Activated CD4-positive, alpha-beta T cell treated with anti-CD3 and anti-CD28 coated beads, Interleukin-2, amount 50 U/mL, for 24 hours (primary cell): ENCODE measurements at regions not wholly inside any gene's neighbourhood (a gene's known extent, or its start where the extent isn't known, plus 50 kb on each side); places are given as distances from the start of the nearest gene placed in this dataset.
"Not testable (repeated sequence)": the region's sequence is repeated elsewhere in the genome, so short reads cannot be mapped to it uniquely, and the experiment has no call there.

Experiments used
- DNase-seq, 2 donors: peaks; one replicate each; pipeline ENCODE4 v3.0.0-alpha.2; 2020; ENCODE audit warnings: low read depth in 1 of 2, low spot score in 1 of 2

DNA sequence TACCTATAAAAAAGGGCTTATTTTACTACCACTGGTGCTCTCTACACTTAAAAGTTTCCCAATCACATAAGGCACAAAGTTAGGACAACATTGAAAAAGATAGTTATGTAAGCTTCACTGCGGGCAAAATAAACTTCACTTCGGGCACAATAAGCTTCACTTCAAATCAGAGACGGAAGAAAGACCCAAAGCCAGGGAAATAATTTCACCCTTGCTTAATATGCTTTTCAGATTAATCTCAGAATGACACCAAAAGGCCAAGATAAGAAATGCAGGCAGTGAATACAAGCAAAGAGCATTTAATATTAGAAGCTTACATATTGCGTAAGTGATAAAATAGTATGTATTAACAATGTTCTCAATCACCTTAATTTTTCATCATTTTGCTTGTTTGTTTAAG, 444.2 kb downstream of the SETD4 start:
- DNase-seq: no peak

DNA sequence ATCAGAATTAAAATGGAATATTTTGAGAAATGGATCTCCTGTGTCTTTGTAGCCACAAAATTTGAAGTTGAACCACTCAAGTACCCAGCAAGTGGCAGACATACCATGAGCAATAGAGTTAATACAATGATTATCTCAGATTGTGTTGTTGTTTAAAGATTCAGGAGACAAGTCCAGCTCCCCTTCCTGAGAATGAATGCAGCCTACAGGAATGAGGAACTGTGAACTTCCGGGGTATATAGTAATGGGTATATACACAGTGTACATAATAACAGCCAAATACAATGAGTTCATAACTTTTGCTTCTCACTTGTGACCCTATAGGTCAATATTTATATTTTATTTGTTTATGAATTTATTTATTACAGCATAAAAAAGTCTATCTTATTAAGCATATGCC, 445.0 kb downstream of the SETD4 start:
- no peak for DNase-seq

DNA sequence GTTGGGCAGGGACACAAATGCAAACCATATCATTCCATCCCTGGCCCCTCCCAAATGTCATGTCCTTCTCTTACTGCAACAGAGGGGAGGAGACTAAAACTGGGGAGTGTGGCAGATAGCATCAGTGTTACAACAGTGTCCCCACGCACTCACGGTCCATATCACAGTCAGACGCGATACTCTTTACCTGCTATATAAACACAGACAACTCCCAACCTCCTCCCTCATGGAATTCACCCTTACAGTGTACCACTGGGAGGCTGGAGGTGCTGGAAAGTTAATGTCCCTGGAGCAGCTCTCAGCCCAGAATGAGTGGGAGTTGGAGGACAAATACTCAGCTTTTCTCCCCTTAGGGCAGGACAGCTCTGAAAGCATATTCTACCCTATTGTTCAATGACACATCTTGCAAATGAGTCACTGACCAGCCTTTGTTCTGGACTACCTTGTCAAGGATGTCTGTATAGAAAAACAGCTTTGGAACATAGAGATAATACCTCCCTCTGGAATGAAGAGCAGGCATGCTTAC, 445.9 kb downstream of the SETD4 start:
- DNase-seq: no peak

DNA sequence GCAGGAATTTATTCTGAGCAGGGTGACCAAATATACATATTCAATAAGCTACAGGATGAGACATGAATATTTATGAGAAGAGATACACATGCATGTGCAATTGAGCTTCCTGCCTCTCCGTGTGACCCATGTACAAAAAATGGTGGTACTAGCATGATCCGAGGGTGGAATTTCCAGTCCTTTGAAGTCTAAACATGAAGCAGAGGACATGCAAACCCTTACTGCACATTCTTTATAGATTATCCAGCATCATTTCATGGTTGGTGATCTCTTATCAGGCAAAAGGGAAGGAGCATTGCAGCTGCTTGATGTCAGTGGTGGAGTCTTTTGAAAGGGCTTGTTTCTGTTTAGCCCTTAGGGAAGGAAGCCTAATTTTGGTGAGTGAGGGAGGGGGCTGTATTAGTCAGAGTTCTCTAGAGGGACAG, 448.6 kb downstream of the SETD4 start:
- no peak for DNase-seq

DNA sequence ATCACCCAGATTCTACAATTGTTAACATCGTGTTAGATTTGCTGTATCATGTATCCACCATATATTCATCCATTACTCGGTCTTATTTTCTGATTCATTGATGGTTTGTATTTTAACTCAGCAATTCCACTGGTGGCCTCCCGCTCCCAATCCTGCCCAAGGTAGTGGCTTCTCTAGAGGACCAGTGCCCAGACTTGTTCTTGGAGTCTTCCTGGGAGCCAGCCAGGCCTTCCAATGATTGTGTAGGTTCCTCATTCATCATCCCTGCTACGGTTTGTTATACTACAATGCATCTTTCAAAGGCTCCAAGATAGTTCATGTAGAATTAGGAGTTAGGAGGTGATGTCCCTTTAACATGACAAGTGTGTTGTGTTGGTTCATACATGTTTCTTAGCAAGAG, 451.1 kb downstream of the SETD4 start:
- DNase-seq: no peak

DNA sequence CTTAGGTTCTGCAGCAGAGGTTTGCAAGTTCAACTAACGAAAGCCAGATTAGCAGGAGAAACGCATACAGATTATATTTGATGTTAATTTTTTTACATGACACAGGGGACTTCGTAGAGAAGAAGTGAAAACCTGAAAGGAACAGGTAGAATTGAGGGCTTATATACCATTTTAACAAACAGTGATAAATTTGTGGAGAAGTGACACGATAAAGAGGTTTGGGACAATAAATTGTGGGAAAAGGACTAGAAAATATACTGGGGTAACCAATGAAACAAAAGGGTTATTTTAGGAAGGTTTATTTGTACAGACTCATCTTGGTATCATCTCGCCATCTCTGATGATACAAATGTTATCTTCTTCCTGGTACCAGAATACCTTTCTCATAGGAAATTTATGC, 452.9 kb downstream of the SETD4 start:
- no peak for DNase-seq

DNA sequence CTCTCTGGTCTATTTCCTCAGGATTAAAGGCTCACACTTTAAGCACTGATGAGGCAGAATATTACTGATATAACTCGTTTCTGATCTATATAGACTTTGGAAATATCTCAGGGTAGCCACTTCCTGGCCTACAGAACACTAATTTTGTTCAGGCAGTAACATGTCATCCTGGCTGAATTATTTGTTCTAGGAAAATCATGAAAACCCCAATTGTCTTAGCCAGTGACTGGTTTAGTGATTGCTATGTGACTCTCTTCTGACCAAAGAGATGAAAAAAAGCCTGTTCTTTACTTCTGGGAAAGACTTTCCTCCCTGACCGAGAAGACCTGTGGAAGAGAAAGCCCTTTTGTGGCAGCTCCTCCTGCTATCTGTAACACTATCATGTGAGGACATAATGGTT, 453.7 kb downstream of the SETD4 start:
- no peak for DNase-seq

DNA sequence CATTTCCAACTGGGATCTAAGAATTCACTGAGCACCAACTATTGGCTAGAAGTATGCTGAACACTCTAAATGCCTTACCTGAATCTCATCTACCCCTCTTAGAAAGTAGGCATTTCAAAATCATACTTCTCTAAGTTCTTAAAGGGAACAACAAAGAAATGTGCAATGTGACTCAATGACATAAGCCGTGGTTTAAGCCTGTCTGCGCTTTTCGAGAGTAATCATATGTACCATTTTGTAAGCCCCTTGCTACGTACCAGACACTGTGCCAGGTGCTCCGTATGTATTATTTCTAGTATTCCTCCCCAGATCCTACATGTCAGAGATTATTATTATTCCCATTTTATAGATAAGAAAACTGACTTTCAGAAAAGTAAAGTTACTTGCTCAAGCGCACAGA, 454.2 kb downstream of the SETD4 start:
- no peak for DNase-seq

DNA sequence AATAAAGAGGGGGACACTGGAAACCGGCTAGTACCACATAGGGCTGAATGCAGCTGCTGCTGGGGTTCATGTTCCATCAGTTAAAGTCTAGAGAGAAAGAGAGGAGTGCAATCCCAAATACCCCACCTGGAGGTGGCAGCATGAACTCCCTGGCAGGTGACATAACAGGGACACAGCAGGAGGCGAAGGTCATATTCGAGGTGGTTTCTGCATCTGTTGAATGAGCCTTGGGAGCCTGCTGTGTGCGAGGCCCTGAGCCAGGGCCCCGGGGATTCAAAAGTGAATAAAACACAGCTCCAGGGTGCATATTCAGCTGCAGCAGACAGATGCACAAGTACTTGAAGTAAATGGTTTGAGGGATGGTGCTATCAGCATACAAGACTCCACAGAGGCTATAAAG, 456.8 kb downstream of the SETD4 start:
- no peak for DNase-seq

DNA sequence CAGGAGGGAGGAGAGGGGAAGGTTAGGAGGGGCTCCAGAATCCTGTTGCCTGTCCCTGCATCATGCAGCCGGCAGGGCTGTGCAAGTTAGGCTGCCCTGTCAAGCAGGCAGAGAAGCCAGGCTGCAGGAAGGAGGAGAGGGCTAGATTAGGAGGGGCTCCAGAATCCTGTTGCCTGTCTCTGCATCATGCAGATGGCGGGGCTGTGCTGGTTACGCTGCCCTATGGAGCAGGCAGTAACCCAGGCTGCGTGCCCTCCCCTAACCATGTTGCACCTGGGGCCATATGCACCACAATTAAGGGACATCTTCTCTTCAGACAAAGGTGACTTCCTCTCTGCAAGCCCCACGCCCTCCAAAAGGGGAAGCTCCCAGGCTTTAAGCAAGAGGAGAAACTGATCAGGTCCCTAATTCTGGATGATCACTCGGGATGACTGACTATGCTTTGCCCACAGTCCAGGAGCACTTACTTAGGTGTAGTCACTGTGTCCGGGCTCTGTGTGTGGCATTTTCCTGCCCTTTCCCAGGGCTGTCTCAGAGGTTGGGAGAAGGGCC, 457.4 kb downstream of the SETD4 start:
- DNase-seq: no peak

DNA sequence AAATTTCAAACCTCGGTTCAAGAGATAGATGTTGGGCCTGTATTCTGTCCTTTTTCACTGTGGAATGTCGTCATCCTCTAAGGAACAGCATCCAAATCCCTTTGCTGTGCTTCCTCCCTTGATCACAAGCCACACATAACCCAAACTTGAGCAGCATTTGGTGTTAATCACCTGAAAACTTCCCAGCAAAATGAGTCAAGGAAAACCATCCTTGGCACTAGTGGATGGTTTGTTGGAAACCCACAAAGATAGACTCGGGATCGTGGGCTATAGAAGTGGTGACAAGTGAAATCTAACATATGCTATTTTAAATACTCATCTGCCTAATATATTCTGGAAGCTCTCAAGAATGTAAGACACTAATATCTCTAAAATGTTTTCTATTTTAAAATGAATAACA, 459.1 kb downstream of the SETD4 start:
- no peak for DNase-seq

DNA sequence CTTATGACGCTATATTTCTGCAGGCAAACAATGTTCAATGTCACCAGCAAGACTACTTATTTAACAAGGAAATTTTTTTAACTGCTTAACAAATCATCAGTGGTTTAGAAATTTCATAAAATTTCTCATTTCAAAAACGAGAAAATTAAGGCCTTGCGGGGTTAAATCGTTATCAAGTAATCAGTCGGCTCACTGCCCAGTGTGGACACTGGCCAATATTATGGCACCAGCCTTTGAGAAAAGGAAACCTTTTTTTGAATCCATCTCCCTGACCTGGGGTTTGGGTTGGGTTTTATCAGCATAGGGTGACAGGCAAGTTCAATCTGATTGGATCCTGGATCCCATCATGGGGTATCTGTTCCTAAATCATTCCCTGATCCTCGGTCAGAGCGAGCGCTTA, 461.2 kb downstream of the SETD4 start:
- DNase-seq: no peak

DNA sequence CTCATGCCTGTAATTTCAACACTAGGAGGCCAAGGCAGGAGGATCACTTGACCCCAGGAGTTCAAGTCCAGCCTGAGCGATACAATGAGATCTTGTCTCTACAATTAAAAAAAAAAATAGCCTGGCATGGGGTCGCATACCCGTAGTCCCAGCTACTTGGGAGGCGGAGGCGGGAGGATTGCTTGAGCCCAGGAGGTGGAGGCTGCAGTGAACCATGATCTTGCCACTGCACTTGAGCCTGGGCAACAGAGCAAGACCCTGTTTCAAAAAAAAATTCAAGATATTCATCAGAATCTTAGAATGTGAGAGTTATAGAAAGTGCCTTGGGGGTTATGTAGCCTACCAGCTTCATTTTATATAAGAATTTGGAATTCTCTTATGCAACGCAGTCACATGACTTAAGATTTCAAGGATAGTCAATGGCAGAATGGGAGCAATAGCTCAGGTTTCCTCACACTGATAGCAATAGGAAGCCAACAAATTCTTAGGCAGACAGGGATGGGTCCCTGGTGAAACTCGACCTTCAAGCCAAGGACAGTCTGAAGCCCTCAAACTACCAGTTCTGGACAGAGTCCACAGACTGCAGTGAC, 462.5 kb downstream of the SETD4 start:
- DNase-seq: no peak

DNA sequence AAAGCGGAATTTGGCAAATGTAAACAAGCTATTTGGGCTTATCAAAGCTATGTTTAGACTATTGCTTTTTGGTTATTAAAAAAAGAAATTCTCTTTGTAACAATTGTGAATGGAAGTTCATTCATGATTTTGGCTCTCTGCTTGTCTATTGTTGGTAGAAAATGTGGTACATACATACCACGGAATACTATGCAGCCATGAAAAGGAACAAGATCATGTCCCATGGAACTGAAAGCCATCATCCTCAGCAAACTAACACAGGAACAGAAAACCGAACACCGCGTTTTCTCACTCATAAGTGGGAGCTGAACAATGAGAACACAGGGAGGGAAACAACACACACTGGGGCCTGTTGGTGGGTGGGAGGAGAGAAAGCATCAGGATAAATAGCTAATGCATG, 465.4 kb downstream of the SETD4 start:
- no peak for DNase-seq

DNA sequence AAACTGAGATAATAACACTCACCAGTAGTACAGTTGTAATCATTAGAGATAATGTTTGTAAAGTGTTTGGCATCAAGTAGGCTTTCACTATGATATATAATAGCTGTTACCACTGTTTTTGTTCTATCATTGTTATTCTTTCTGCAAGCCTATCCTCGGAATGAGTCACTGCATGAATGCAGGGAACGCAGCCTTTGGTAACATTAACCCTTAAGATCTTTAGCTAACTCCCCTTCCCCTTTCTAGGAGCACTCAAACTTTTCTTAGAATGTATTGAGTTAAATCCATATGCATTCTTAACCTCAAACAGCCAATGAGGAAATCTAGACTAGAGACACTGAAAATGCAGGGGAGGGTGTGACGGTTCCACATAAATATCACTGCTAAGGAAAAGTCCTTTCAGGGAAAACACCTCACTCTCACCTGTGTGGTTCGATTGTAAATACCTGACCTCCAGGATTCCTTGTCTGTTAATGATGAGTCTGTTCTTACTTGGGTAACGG, 467.3 kb downstream of the SETD4 start:
- DNase-seq: no peak

DNA sequence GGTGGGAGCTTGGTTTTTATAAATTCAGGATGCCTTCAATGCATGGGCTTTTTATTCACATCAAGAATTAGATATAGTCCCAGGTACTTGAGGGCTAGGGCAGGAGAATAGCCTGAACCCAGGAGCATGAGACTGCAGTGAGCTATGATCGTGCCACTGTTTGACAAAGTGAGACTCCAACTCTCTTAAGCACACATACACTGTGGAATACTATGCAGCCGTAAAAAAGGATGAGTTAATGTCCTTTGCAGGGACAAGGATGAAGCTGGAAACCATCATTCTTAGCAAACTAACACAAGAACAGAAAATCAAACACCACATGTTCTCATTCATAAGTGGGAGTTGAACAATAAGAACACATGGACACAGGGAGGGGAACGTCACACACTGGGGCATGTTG, 470.0 kb downstream of the SETD4 start:
- DNase-seq: not testable (repeated sequence)

DNA sequence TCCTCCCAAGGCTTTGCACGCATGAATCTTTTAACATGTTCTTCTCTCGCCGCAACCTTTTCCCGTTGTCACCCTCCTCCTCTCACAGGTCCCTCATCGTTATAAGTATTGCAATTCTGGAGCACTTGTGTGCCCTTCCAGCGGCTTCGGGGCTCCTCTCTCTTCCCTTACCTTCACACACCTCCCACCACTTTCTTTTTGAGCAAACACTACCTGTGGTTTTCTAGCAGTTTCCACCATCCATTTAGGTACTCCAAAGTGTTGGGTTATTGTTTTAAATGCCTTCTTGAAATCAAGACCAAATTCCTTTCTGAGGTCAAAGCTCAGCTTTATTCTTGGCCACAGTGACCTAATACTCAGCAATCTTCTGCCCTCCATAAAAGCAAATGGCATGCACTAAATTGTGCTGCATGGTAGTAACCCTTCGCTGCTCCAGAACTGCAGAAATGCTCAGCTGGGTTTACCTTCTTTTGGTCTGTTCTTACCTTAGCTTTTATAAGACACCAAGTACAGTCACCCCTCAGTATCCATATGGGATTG, 472.4 kb downstream of the SETD4 start:
- DNase-seq: no peak

DNA sequence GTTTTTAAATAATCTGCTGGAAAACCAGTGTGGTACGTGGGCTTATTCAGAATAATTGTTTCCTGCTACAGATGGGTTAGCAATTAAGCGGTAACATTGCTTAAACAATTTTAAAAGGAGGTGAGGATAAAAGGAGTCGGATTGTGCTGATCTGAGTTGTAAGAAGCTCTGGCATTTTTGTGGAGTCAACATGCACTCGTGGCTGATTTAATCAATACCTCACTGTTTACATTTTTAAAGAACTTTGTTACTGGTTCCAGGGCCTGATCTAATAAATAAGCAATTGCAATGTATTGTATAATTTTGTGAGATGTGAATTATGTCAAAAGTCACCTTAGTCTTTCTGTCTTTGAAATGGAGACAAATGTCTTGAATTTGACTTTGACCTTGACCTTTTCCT, 474.0 kb downstream of the SETD4 start:
- DNase-seq: no peak

DNA sequence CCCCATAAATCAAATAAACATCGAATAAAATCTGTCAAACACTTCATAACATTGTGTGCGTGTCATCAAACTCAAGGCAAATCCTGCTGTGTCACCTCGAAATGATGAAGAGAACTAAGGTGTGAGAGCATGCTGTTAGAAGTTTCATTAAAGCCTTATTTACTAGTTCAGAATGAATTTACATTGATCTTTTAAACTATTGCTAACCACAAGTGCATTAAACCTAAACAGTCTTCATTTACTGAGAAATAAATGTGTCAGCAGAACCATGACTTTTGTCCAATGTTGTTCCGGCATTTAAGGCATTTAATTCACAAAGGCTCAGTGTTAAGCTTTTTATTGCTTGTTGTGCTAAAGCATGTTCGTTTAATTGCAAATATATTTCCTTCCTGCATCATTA, 474.4 kb downstream of the SETD4 start:
- DNase-seq: no peak

DNA sequence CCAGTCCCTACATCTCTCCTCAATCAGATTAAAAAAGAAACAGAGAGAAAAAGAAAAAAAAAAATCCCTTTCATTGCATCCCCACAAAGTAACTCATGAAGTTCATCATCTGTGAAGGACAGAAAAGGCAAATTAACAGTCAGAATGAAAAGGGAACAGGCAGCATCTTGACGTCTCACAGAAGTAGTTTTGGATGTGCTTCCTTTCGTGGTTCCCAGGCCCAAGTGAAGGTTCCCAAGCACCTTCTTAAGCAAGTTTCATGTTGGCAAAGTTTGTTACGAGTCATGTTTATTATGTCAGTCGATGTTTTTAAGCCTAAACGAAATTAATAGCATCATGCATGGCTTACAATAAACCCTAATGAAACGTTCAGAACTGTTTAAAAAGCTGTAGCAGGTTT, 475.2 kb downstream of the SETD4 start:
- DNase-seq: no peak

DNA sequence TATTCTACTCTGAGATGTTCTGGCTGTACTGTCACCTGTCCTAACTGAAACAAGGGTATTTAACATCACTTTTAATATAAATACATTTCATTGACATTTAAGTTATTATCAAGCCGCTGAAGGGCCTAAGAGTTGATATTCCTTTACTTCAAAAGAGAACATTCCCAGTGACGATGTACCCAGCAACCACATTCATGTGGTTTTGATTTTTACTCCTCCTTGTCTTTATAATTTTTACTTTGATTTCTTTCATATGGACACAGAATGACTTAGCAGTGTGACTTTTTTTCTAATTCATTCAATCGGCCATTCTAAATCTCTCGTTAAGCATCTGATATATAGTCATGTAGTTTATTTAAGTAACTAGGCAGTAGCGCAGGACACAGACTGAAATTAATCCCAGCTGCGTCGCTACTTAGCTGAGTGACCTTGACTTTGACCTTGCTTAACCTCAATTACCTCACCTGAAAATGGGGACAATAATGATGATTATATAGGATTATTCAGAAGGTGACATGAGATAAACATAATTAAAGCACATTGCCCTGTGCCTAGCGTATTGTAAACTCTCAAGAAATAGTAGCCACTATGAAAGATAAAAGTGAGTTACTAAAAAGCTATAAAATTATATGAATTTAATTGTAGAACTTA, 476.6 kb downstream of the SETD4 start:
- no peak for DNase-seq

DNA sequence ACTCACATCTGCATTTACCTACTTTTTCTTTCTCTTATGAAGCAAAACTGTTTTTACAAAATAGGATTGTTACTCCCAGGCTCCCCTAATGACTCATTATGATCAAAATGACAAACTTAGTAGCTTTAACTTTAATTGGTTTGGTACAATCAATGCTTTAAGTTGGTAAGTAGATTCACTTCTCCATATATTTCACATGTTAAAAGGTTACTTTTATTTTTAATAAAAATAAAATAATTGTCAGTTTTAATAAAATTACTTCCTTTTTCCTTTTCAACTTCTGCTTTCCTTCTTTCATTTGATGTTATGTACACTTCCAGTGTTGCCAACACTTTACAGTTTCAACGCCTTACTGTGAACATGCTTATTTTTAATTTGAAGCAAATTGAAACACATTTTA, 477.6 kb downstream of the SETD4 start:
- DNase-seq: no peak
